Coronary artery (tissue), 2 donors: ENCODE measurements at regions not wholly inside any gene's neighbourhood (a gene's known extent, or its start where the extent isn't known, plus 50 kb on each side); places are given as distances from the start of the nearest gene placed in this dataset.

ENCODE experiments used
- DNase-seq: peaks from one replicate; pipeline ENCODE4 v3.0.0-alpha.2; 2017; ENCODE audit warnings: low spot score
- H3K27ac ChIP-seq, 2 donors: fragments of 200-600 bp; sonication (generic); one replicate each; pipeline ENCODE4 v1.5.1; 2016 to 2019
- H3K4me3 ChIP-seq: fragments of 200-600 bp; sonication (generic); 2 replicates; pipeline ENCODE4 v1.5.1; 2016; ENCODE audit warnings: mild to moderate bottlenecking, moderate library complexity
- TF ChIP-seq, protein P1 (sequence below): fragments of 200-600 bp; sonication (generic); IDR thresholded peaks from one replicate; pipeline ENCODE4 v1.5.1; 2019; ENCODE audit warnings: antibody characterized with exemption

DNA sequence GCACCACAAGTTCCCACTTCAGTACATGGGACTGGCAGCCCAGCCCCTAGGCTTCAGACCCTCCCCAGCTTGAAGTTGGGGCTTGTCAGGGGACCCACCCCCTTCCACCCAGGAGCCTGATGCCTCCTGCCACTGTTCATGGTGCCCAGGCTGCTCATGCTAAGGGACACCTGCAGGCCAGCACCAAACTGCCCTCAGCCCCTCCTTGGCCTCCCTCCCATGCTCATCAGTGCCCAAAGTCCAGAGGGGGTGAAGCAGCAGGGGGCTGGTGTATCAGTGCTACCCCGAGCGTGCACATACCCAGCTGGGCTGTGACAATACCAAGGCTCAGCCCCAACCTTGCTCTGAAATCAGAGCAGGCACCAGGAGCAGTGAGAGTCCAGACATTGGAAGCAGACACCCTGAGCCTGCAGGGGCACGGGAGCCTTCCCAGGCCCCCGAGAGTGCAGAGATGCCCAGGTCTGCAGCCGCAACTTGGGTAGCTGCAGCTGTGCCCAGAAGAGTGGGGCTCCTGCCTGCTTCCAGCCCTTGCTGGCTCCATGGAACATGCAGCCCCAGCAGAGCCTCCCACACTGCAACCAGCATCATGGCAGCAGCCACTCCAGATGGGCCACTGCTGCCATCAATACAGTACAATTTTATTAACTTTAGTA, 79.0 kb downstream of the MTERF1 start:
- TF ChIP-seq, protein P1, sequence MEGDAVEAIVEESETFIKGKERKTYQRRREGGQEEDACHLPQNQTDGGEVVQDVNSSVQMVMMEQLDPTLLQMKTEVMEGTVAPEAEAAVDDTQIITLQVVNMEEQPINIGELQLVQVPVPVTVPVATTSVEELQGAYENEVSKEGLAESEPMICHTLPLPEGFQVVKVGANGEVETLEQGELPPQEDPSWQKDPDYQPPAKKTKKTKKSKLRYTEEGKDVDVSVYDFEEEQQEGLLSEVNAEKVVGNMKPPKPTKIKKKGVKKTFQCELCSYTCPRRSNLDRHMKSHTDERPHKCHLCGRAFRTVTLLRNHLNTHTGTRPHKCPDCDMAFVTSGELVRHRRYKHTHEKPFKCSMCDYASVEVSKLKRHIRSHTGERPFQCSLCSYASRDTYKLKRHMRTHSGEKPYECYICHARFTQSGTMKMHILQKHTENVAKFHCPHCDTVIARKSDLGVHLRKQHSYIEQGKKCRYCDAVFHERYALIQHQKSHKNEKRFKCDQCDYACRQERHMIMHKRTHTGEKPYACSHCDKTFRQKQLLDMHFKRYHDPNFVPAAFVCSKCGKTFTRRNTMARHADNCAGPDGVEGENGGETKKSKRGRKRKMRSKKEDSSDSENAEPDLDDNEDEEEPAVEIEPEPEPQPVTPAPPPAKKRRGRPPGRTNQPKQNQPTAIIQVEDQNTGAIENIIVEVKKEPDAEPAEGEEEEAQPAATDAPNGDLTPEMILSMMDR = no peak
- Histone ChIP-seq H3K4me3 (no peak overlapping the region), H3K27ac (no peak overlapping the region)
- DNase-seq = no peak

DNA sequence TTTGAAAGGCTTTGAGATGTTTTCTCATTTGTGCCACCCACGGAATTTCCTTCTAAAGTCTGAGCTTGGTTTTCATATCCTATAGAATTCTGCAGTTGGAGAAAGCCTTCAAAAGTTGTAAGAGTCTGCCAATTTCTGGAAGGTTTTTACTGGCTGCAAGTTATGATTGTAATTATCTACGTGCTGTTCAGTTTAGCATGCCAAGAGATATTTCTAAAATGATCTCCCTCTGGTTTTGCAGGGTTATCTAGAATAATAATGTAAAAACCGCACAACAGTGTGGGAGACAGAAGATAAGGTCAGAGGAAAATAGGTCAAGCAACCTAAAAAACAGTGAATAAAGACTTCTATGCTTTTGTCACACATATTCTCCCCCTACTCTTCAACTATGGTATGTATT, 69.3 kb downstream of the MTERF1 start:
- no peak for DNase-seq
- no peak overlapping the region for H3K4me3 ChIP-seq
- TF ChIP-seq, protein P1 = no peak
- H3K27ac ChIP-seq = no peak overlapping the region

DNA sequence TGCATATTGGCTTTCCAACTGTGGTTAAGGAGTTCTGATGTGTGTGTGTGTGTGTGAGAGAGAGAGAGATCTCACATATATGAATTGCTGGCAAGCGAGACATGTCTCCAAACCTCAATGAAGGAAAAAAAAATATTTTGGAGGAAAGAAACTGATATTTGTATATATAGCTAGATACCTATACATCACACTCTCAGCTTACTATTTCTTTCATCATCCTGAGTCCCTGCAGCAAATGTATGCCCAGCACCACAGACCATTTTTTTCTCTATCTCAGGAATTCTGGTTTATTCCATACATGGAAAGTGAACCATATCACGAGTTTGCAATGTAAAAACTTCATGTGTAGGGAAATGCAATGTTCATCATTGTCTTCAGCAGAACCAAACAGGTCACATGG, 68.9 kb downstream of the MTERF1 start:
- Histone ChIP-seq H3K27ac (no peak overlapping the region), H3K4me3 (no peak overlapping the region)
- TF ChIP-seq, protein P1 = no peak
- no peak for DNase-seq

DNA sequence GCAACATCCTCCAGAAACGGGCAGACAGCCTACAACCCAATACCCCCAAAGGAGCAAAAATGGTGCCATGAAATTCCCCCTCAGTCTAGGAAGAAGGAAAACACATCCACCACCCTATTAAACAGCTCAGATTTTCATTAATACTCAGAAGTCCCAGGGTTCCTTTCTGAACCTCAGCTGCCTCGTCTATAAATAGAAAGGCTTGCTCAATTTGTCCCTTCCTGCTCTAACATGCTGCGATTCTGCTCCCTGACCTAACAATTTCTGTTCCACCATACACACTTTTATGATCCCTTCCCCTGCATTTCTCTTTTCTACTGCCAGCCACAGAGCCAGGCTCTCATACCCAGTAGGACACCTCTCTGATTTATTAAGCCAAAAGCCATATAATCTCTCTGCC, 68.1 kb downstream of the MTERF1 start:
- no peak for DNase-seq
- Histone ChIP-seq H3K4me3 (no peak overlapping the region), H3K27ac (no peak overlapping the region)
- TF ChIP-seq, protein P1 = no peak

DNA sequence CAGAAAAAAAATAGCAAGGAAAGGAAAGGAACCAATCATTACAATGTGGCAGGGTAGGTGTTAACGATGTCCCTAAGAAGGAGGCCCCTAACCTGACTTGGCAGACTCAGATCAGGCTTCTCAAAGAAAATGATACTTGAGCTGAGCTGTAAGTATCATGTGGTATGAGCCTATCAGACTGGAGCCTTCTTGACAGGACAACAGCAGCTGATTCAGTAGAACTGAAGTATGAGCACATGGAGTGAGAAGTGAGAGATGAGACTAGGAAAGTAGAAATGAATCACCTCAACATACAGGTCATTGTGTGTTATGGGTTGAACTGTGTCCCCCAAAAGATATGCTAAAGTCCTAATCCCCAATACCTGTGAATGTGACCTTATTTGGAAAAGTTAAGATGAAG, 66.3 kb downstream of the MTERF1 start:
- TF ChIP-seq, protein P1 = no peak
- Histone ChIP-seq H3K4me3 (no peak overlapping the region), H3K27ac (no peak overlapping the region)
- DNase-seq = no peak
